H9 (cell line): ENCODE measurements at regions not wholly inside any gene's neighbourhood (a gene's known extent, or its start where the extent isn't known, plus 50 kb on each side); places are given as distances from the start of the nearest gene placed in this dataset.
"Not testable (repeated sequence)": the region's sequence is repeated elsewhere in the genome, so short reads cannot be mapped to it uniquely, and the experiment has no call there.

Experiments
- DNase-seq: peaks from one replicate; pipeline ENCODE4 v3.0.0-alpha.2; 2017
- H2AFZ ChIP-seq: one replicate; pipeline ENCODE4 v1.6.1; 2013; ENCODE audit warnings: mild to moderate bottlenecking, low read length, control low read depth, moderate library complexity
- H2AK5ac ChIP-seq: 2 replicates; pipeline ENCODE4 v1.6.1; 2013; ENCODE audit warnings: low read length, control low read depth, mixed read lengths; ENCODE audit not compliant: insufficient read length
- H2BK120ac ChIP-seq: one replicate; pipeline ENCODE4 v1.6.1; 2013; ENCODE audit warnings: low read depth, mild to moderate bottlenecking, low read length, control low read depth, inconsistent platforms; ENCODE audit not compliant: poor library complexity, severe bottlenecking
- H2BK12ac ChIP-seq: 2 replicates; pipeline ENCODE4 v1.6.1; 2013; ENCODE audit warnings: low read length, control low read depth, mixed read lengths, low read depth; ENCODE audit not compliant: insufficient read length
- H2BK15ac ChIP-seq: 2 replicates; pipeline ENCODE4 v1.6.1; 2013; ENCODE audit warnings: low read depth, low read length, control low read depth
- H2BK20ac ChIP-seq: one replicate; pipeline ENCODE4 v1.6.1; 2013; ENCODE audit warnings: low read depth, mild to moderate bottlenecking, low read length, control low read depth, inconsistent platforms; ENCODE audit not compliant: poor library complexity, severe bottlenecking
- H2BK5ac ChIP-seq: 2 replicates; pipeline ENCODE4 v1.6.1; 2013; ENCODE audit warnings: low read length, control low read depth, mixed read lengths; ENCODE audit not compliant: insufficient read length
- H3K14ac ChIP-seq: 2 replicates; pipeline ENCODE4 v1.6.1; 2013; ENCODE audit warnings: low read length, control low read depth; ENCODE audit not compliant: insufficient read depth
- H3K18ac ChIP-seq: 2 replicates; pipeline ENCODE4 v1.6.1; 2013; ENCODE audit warnings: low read depth, mild to moderate bottlenecking, mixed read lengths, low read length, control low read depth; ENCODE audit not compliant: insufficient read length
- H3K23ac ChIP-seq: 2 replicates; pipeline ENCODE4 v1.6.1; 2013; ENCODE audit warnings: low read length, control low read depth, mixed read lengths, low read depth; ENCODE audit not compliant: insufficient read length
- H3K23me2 ChIP-seq: 2 replicates; pipeline ENCODE4 v1.6.1; 2013; ENCODE audit warnings: low read depth, mild to moderate bottlenecking, mixed read lengths, low read length, control low read depth; ENCODE audit not compliant: insufficient read length, poor library complexity, severe bottlenecking
- H3K27ac ChIP-seq: 2 replicates; pipeline ENCODE4 v1.5.1; 2013; ENCODE audit warnings: low read length, control low read depth, mixed read lengths, low read depth; ENCODE audit not compliant: insufficient read length
- H3K27me3 ChIP-seq: 2 replicates; pipeline ENCODE4 v1.6.1; 2013; ENCODE audit warnings: low read length, control low read depth, inconsistent platforms; ENCODE audit not compliant: insufficient read depth
- H3K4ac ChIP-seq: 2 replicates; pipeline ENCODE4 v1.6.1; 2013; ENCODE audit warnings: low read depth, mild to moderate bottlenecking, control low read depth, inconsistent platforms, low read length, moderate library complexity
- H3K4me1 ChIP-seq: 2 replicates; pipeline ENCODE4 v1.6.1; 2013; ENCODE audit warnings: low read length, control low read depth, inconsistent platforms; ENCODE audit not compliant: insufficient read depth
- H3K4me2 ChIP-seq: 2 replicates; pipeline ENCODE4 v1.6.1; 2013; ENCODE audit warnings: low read length, control low read depth, mixed read lengths; ENCODE audit not compliant: insufficient read length, insufficient read depth
- H3K56ac ChIP-seq: 2 replicates; pipeline ENCODE4 v1.6.1; 2013; ENCODE audit warnings: low read depth, mild to moderate bottlenecking, mixed read lengths, low read length, control low read depth; ENCODE audit not compliant: insufficient read length
- H3K79me1 ChIP-seq: 2 replicates; pipeline ENCODE4 v1.6.1; 2013; ENCODE audit warnings: low read depth, mild to moderate bottlenecking, moderate library complexity, low read length, control low read depth, inconsistent platforms; ENCODE audit not compliant: insufficient read depth, poor library complexity, severe bottlenecking
- H3K79me2 ChIP-seq: 2 replicates; pipeline ENCODE4 v1.6.1; 2013; ENCODE audit warnings: low read length, control low read depth, inconsistent platforms; ENCODE audit not compliant: insufficient read depth
- H3K9ac ChIP-seq: 2 replicates; pipeline ENCODE4 v1.6.1; 2013; ENCODE audit warnings: low read length, control low read depth, mixed read lengths; ENCODE audit not compliant: insufficient read length; ENCODE audit errors: extremely low read depth
- H3K9me3 ChIP-seq: one replicate; pipeline ENCODE4 v1.6.1; 2013; ENCODE audit warnings: low read depth, low read length, inconsistent platforms; ENCODE audit not compliant: control insufficient read depth
- H3T11ph ChIP-seq: one replicate; pipeline ENCODE4 v1.6.1; 2013; ENCODE audit warnings: mild to moderate bottlenecking, low read length, control low read depth, inconsistent platforms
- H4K20me1 ChIP-seq: one replicate; pipeline ENCODE4 v1.6.1; 2013; ENCODE audit not compliant: control insufficient read depth, insufficient read length, insufficient read depth
- H4K5ac ChIP-seq: 2 replicates; pipeline ENCODE4 v1.6.1; 2013; ENCODE audit warnings: low read depth, mild to moderate bottlenecking, mixed read lengths, low read length, control low read depth; ENCODE audit not compliant: insufficient read length
- H4K8ac ChIP-seq: replicated peaks from 2 replicates; pipeline ENCODE4 v1.6.1; 2013; ENCODE audit warnings: low read length, control low read depth, mixed read lengths, low read depth; ENCODE audit not compliant: insufficient read length
- H4K91ac ChIP-seq: 2 replicates; pipeline ENCODE4 v1.6.1; 2013; ENCODE audit warnings: low read depth, mild to moderate bottlenecking, moderate library complexity, mixed read lengths, low read length, control low read depth; ENCODE audit not compliant: insufficient read length
- H3K27ac Mint-ChIP-seq, 3 experiments: 2 replicates in 2 of 3; 3 replicates in 1 of 3; pipeline ENCODE4 v1.8.0; 2020 to 2021; ENCODE audit warnings: mixed read lengths in 3 of 3, mild to moderate bottlenecking in 1 of 3, moderate library complexity in 1 of 3
- H3K27me3 Mint-ChIP-seq: 2 replicates; pipeline ENCODE4 v1.8.0; 2021; ENCODE audit warnings: low read depth, mild to moderate bottlenecking, moderate library complexity, mixed read lengths
- H3K36me3 Mint-ChIP-seq, 3 experiments: 2 replicates in 2 of 3; 3 replicates in 1 of 3; pipeline ENCODE4 v1.8.0; 2020 to 2021; ENCODE audit warnings: low read depth in 3 of 3, mixed read lengths in 3 of 3; ENCODE audit not compliant: insufficient read depth in 1 of 3
- H3K4me1 Mint-ChIP-seq, 2 experiments: 2 replicates each; pipeline ENCODE4 v1.8.0; 2020; ENCODE audit warnings: mixed read lengths in 2 of 2
- H3K4me3 Mint-ChIP-seq, 2 experiments: 2 replicates in 1 of 2; 3 replicates in 1 of 2; pipeline ENCODE4 v1.8.0; 2020 to 2021; ENCODE audit warnings: mild to moderate bottlenecking in 2 of 2, mixed read lengths in 2 of 2, moderate library complexity in 1 of 2
- H3K9me3 Mint-ChIP-seq, 2 experiments: 2 replicates in 1 of 2; 3 replicates in 1 of 2; pipeline ENCODE4 v1.8.0; 2020; ENCODE audit warnings: mild to moderate bottlenecking in 2 of 2, mixed read lengths in 2 of 2, moderate library complexity in 1 of 2
- WGBS: extraction: QIAGEN DNeasy Blood & Tissue Kit; methylation state at CpG from one replicate; pipeline ENCODE4 v1.1.7; 2013; ENCODE audit warnings: missing lambda C conversion rate, low lambda C conversion rate, mixed read lengths; ENCODE audit not compliant: insufficient read length; ENCODE audit errors: extremely low coverage; 5-methylcytosine and 5-hydroxymethylcytosine counted together

GRCh38 chrX:90605736-90606135 lies 684.0 kb downstream of the TGIF2LX start:
- not testable (repeated sequence) for H2BK120ac ChIP-seq, H2BK20ac ChIP-seq, H3K79me2 ChIP-seq, H4K5ac ChIP-seq, H2AK5ac ChIP-seq, H3K23me2 ChIP-seq, H4K20me1 ChIP-seq, H3K27me3 ChIP-seq, H3T11ph ChIP-seq, H2AFZ ChIP-seq, H3K56ac ChIP-seq, H3K9me3 Mint-ChIP-seq, H3K4me2 ChIP-seq, DNase-seq, H3K18ac ChIP-seq, H3K9ac ChIP-seq, H3K9me3 ChIP-seq, H3K79me1 ChIP-seq, H3K4me1 ChIP-seq, H3K23ac ChIP-seq, H3K36me3 Mint-ChIP-seq, H3K27ac Mint-ChIP-seq, H3K4ac ChIP-seq, H2BK5ac ChIP-seq, H2BK12ac ChIP-seq, H3K14ac ChIP-seq, H2BK15ac ChIP-seq, H4K8ac ChIP-seq, H3K4me3 Mint-ChIP-seq, H3K27ac ChIP-seq, H3K27me3 Mint-ChIP-seq, H4K91ac ChIP-seq, H3K4me1 Mint-ChIP-seq
- no CpG with 5 or more reads among the region's 2 CpGs for WGBS
